ENCODE measurements at regions not wholly inside any gene's neighbourhood (a gene's known extent, or its start where the extent isn't known, plus 50 kb on each side); places are given as distances from the start of the nearest gene placed in this dataset.
"Not testable (repeated sequence)": the region's sequence is repeated elsewhere in the genome, so short reads cannot be mapped to it uniquely, and the experiment has no call there.

- no peak for DNase-seq
Measured at GRCh38 chr2:20949256-20949655, 94.6 kb downstream of the APOB start.

- DNase-seq = no peak
Measured at GRCh38 chr2:20946468-20946867, 97.4 kb downstream of the APOB start.

GRCh38 chr2:20943721-20944120, 100.2 kb downstream of the APOB start:
- not testable (repeated sequence) for DNase-seq

GRCh38 chr2:20942646-20943125, 101.2 kb downstream of the APOB start:
- DNase-seq = peak; percentile 58

- DNase-seq = no peak
Measured at GRCh38 chr2:20940856-20941255, 103.0 kb downstream of the APOB start.

GRCh38 chr2:20939931-20940795, 103.7 kb downstream of the APOB start:
- no peak for DNase-seq

GRCh38 chr2:20937353-20937752, 106.5 kb downstream of the APOB start:
- no peak for DNase-seq

GRCh38 chr2:20935168-20935775, 108.6 kb downstream of the APOB start:
- DNase-seq = no peak

- DNase-seq = no peak
Measured at GRCh38 chr2:20934236-20934635, 109.6 kb downstream of the APOB start.

- no peak for DNase-seq
Measured at GRCh38 chr2:20933714-20934113, 110.2 kb downstream of the APOB start.

GRCh38 chr2:20931346-20931745, 108.4 kb upstream of the LDAH start:
- DNase-seq = no peak

- DNase-seq = no peak
Measured at GRCh38 chr2:20930928-20931327, 108.0 kb upstream of the LDAH start.

- DNase-seq = no peak
Measured at GRCh38 chr2:20929721-20930120, 106.8 kb upstream of the LDAH start.

- DNase-seq = no peak
Measured at GRCh38 chr2:20928617-20929016, 105.7 kb upstream of the LDAH start.

GRCh38 chr2:20925265-20925889, 102.5 kb upstream of the LDAH start:
- no peak for DNase-seq

GRCh38 chr2:20919297-20919800, 96.4 kb upstream of the LDAH start:
- no peak for DNase-seq

- no peak for DNase-seq
Measured at GRCh38 chr2:20917719-20918572, 95.0 kb upstream of the LDAH start.

- no peak for DNase-seq
Measured at GRCh38 chr2:20917287-20917660, 94.4 kb upstream of the LDAH start.

- DNase-seq = peak; percentile 30
Measured at GRCh38 chr2:20916604-20917286, 93.8 kb upstream of the LDAH start.

- DNase-seq = no peak
Measured at GRCh38 chr2:20915271-20915670, 92.4 kb upstream of the LDAH start.

GRCh38 chr2:20914771-20915170, 91.9 kb upstream of the LDAH start:
- no peak for DNase-seq

- DNase-seq = no peak
Measured at GRCh38 chr2:20914087-20914486, 91.2 kb upstream of the LDAH start.

All from right hindlimb (tissue), 1 donor.